ENCODE measurements at regions not wholly inside any gene's neighbourhood (a gene's known extent, or its start where the extent isn't known, plus 50 kb on each side); places are given as distances from the start of the nearest gene placed in this dataset.

DNA sequence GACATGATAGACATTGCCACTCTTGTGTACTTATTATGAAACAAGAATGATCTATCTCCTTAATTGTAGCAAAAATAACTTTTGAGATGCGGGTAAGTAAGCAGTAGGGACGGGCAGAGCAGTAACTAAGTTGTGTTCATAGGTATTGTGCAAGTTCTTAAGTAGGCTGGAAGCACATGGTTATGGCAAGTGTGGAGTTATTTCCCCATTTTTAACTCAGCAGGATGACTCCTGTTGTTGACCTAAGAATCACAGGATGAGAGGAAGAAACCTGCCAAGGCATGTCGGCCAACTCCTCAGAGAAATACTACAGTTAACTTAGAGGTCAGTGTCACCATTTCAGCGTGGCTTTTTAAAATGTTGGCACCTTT is 51.1 kb upstream of the FN1 start:
- no peak for TF ChIP-seq MXI1 (conservative IDR thresholded peaks at IDR 0.05; ENCODE audit: poor library complexity, severe bottlenecking)
- TF ChIP-seq CTCF (IDR thresholded peaks at IDR 0.05; ENCODE audit: poor library complexity, severe bottlenecking): no peak
- no peak for TF ChIP-seq RAD21 (conservative IDR thresholded peaks at IDR 0.05)
- no peak for TF ChIP-seq TAF1 (IDR thresholded peaks at IDR 0.05; ENCODE audit: low read depth)
- TF ChIP-seq EP300 (conservative IDR thresholded peaks at IDR 0.05; ENCODE audit: poor library complexity, severe bottlenecking): no peak
- Histone ChIP-seq H3K79me2 (replicated peaks; ENCODE audit: insufficient read depth, low read length) (no peaks in the 10 kb centered on the region), H3K27ac (ENCODE audit: low read length) (no peak overlapping the region), H3K9me2 (ENCODE audit: insufficient read depth, low read length) (no peaks in the 10 kb centered on the region), H4K20me1 (ENCODE audit: insufficient read depth) (no peaks in the 10 kb centered on the region), H3F3A (ENCODE audit: insufficient read depth, low read length, poor library complexity, severe bottlenecking) (no peaks in the 10 kb centered on the region), H3K27me3 (ENCODE audit: insufficient read depth, low read depth, low read length) (no peaks in the 10 kb centered on the region), H3K9me3 (ENCODE audit: low read length) (no peaks in the 10 kb centered on the region), H3K36me3 (ENCODE audit: insufficient read depth, low read length) (no peaks in the 10 kb centered on the region), H3K9ac (ENCODE audit: low read length) (no peak overlapping the region), H3K4me2 (ENCODE audit: low read length) (no peak overlapping the region), H3K4me3 (ENCODE audit: low read length) (no peak overlapping the region), H2AFZ (ENCODE audit: low read depth, low read length) (no peak overlapping the region)

- H3K9ac ChIP-seq (ENCODE audit: low read length): no peak overlapping the region
- H3K27ac ChIP-seq (ENCODE audit: low read length): no peak overlapping the region
- H3F3A ChIP-seq (ENCODE audit: insufficient read depth, low read length, poor library complexity, severe bottlenecking): no peaks in the 10 kb centered on the region
- no peaks in the 10 kb centered on the region for H3K9me3 ChIP-seq (ENCODE audit: low read length)
- no peaks in the 10 kb centered on the region for H3K9me2 ChIP-seq (ENCODE audit: insufficient read depth, low read length)
- H3K36me3 ChIP-seq (ENCODE audit: insufficient read depth, low read length): no peaks in the 10 kb centered on the region
- H2AFZ ChIP-seq (ENCODE audit: low read depth, low read length): no peak overlapping the region
- TF ChIP-seq POLR2AphosphoS5 (IDR thresholded peaks at IDR 0.05): no peak
- no peak for TF ChIP-seq EP300 (conservative IDR thresholded peaks at IDR 0.05; ENCODE audit: poor library complexity, severe bottlenecking)
- no peak overlapping the region for H3K4me2 ChIP-seq (ENCODE audit: low read length)
- no peak overlapping the region for H3K4me3 ChIP-seq (ENCODE audit: low read length)
- H3K27me3 ChIP-seq (ENCODE audit: insufficient read depth, low read depth, low read length): no peaks in the 10 kb centered on the region
- H3K79me2 ChIP-seq (replicated peaks; ENCODE audit: insufficient read depth, low read length): no peaks in the 10 kb centered on the region
- H4K20me1 ChIP-seq (ENCODE audit: insufficient read depth): no peaks in the 10 kb centered on the region
These were observed 50.6 kb upstream of the FN1 start for GRCh38 chr2:215486291-215487001.

Small RNAs in the stretch of these regions (small RNA-seq; reads per million reads assigned to genes)
- 0 reads per million in 3 experiments for gene AC093850.1

All from neural cell (in vitro differentiated cells).